ENCODE measurements at regions not wholly inside any gene's neighbourhood (a gene's known extent, or its start where the extent isn't known, plus 50 kb on each side); places are given as distances from the start of the nearest gene placed in this dataset.
A peak's percentile ranks its signal among the peaks of the same experiment; 100 is the strongest.
"Not testable (repeated sequence)": the region's sequence is repeated elsewhere in the genome, so short reads cannot be mapped to it uniquely, and the experiment has no call there.

- peak overlapping the region in 1 of 4 donors; percentile 25 for H3K4me3 Mint-ChIP-seq
- not testable (repeated sequence) for H3K36me3 Mint-ChIP-seq, H3K9me3 Mint-ChIP-seq, H3K4me1 Mint-ChIP-seq, H3K27ac Mint-ChIP-seq, H3K27me3 Mint-ChIP-seq
Observed at GRCh38 chr1:121538148-121538547, 353.4 kb downstream of the SRGAP2C start.

- peaks cover 0 to 3% (median 0%) of the 10 kb centered on the region in 3 donors for H3K4me1 Mint-ChIP-seq
- no peak overlapping the region for H3K4me3 Mint-ChIP-seq
- H3K27ac Mint-ChIP-seq, result no peak overlapping the region
- no peaks in the 10 kb centered on the region for H3K27me3 Mint-ChIP-seq
- no peaks in the 10 kb centered on the region for H3K36me3 Mint-ChIP-seq
- H3K9me3 Mint-ChIP-seq, result no peaks in the 10 kb centered on the region
Observed at GRCh38 chr1:121538943-121539575, 354.3 kb downstream of the SRGAP2C start.

- H3K27ac Mint-ChIP-seq, H3K9me3 Mint-ChIP-seq, H3K4me1 Mint-ChIP-seq, H3K27me3 Mint-ChIP-seq, H3K4me3 Mint-ChIP-seq, H3K36me3 Mint-ChIP-seq: not testable (repeated sequence)
Observed at GRCh38 chr1:121543988-121544387, 359.2 kb downstream of the SRGAP2C start.

GRCh38 chr1:121544500-121544899, 359.7 kb downstream of the SRGAP2C start:
- peaks cover 2% of the 10 kb centered on the region for H3K27me3 Mint-ChIP-seq
- H3K4me1 Mint-ChIP-seq, result peaks cover 2 to 8% (median 5%) of the 10 kb centered on the region in 3 donors
- no peak overlapping the region for H3K4me3 Mint-ChIP-seq
- H3K27ac Mint-ChIP-seq, result no peak overlapping the region
- no peaks in the 10 kb centered on the region for H3K36me3 Mint-ChIP-seq
- peaks cover 2 to 7% (median 2%) of the 10 kb centered on the region in 3 donors for H3K9me3 Mint-ChIP-seq

- H3K36me3 Mint-ChIP-seq, H3K9me3 Mint-ChIP-seq, H3K4me3 Mint-ChIP-seq, H3K27me3 Mint-ChIP-seq, H3K27ac Mint-ChIP-seq: not testable (repeated sequence)
- peaks cover 7 to 14% (median 13%) of the 10 kb centered on the region in 3 donors for H3K4me1 Mint-ChIP-seq
Observed at GRCh38 chr1:121545899-121546298, 361.1 kb downstream of the SRGAP2C start.

- Mint-ChIP-seq H3K27me3 (peaks cover 2% of the 10 kb centered on the region), H3K36me3 (no peaks in the 10 kb centered on the region), H3K9me3 (peaks cover 2 to 7% (median 6%) of the 10 kb centered on the region in 3 donors), H3K4me3 (no peak overlapping the region), H3K4me1 (peaks cover 16 to 23% (median 21%) of the 10 kb centered on the region in 3 donors), H3K27ac (no peak overlapping the region)
Observed at GRCh38 chr1:121546830-121547591, 362.2 kb downstream of the SRGAP2C start.

- H3K36me3 Mint-ChIP-seq, H3K9me3 Mint-ChIP-seq, H3K4me3 Mint-ChIP-seq, H3K27me3 Mint-ChIP-seq, H3K27ac Mint-ChIP-seq: not testable (repeated sequence)
- peaks cover 23 to 28% (median 27%) of the 10 kb centered on the region in 3 donors for H3K4me1 Mint-ChIP-seq
Observed at GRCh38 chr1:121547726-121548125, 363.0 kb downstream of the SRGAP2C start.

- H3K4me3 Mint-ChIP-seq, result peak overlapping the region in 2 of 4 donors; percentile 19 to 42
- H3K27ac Mint-ChIP-seq, result peak overlapping the region in 2 of 3 donors; percentile 55 to 76
- H3K27me3 Mint-ChIP-seq, H3K36me3 Mint-ChIP-seq, H3K9me3 Mint-ChIP-seq: not testable (repeated sequence)
- peaks cover 22 to 29% (median 25%) of the 10 kb centered on the region in 3 donors for H3K4me1 Mint-ChIP-seq
Observed at GRCh38 chr1:121550817-121551216, 366.0 kb downstream of the SRGAP2C start.

GRCh38 chr1:121551491-121551890, 366.7 kb downstream of the SRGAP2C start:
- H3K27ac Mint-ChIP-seq, H3K9me3 Mint-ChIP-seq, H3K36me3 Mint-ChIP-seq, H3K27me3 Mint-ChIP-seq: not testable (repeated sequence)
- H3K4me3 Mint-ChIP-seq, result peak overlapping the region in 2 of 4 donors; percentile 19 to 42
- H3K4me1 Mint-ChIP-seq, result peaks cover 22 to 31% (median 25%) of the 10 kb centered on the region in 3 donors

GRCh38 chr1:121556560-121556959, 371.8 kb downstream of the SRGAP2C start:
- not testable (repeated sequence) for H3K27me3 Mint-ChIP-seq, H3K9me3 Mint-ChIP-seq, H3K27ac Mint-ChIP-seq, H3K4me3 Mint-ChIP-seq, H3K36me3 Mint-ChIP-seq
- H3K4me1 Mint-ChIP-seq, result peaks cover 11 to 15% (median 12%) of the 10 kb centered on the region in 3 donors

GRCh38 chr1:121558034-121558433, 373.3 kb downstream of the SRGAP2C start:
- not testable (repeated sequence) for H3K4me1 Mint-ChIP-seq, H3K27ac Mint-ChIP-seq, H3K9me3 Mint-ChIP-seq

GRCh38 chr1:121558514-121558913, 373.7 kb downstream of the SRGAP2C start:
- no peaks in the 10 kb centered on the region for H3K9me3 Mint-ChIP-seq
- no peaks in the 10 kb centered on the region for H3K27me3 Mint-ChIP-seq
- H3K27ac Mint-ChIP-seq, result no peak overlapping the region
- peaks cover 0 to 4% (median 0%) of the 10 kb centered on the region in 3 donors for H3K4me1 Mint-ChIP-seq
- no peak overlapping the region for H3K4me3 Mint-ChIP-seq
- peaks cover 1% of the 10 kb centered on the region for H3K36me3 Mint-ChIP-seq

More at GRCh38 chr1:121558034-121558433, 373.3 kb downstream of the SRGAP2C start:
- not testable (repeated sequence) for H3K27me3 Mint-ChIP-seq, H3K4me3 Mint-ChIP-seq, H3K36me3 Mint-ChIP-seq

- Mint-ChIP-seq H3K27me3 (no peaks in the 10 kb centered on the region), H3K36me3 (peaks cover 1% of the 10 kb centered on the region), H3K4me1 (no peaks in the 10 kb centered on the region), H3K27ac (no peak overlapping the region), H3K9me3 (no peaks in the 10 kb centered on the region), H3K4me3 (no peak overlapping the region)
Observed at GRCh38 chr1:121566346-121566745, 381.6 kb downstream of the SRGAP2C start.

GRCh38 chr1:121569428-121569827, 384.7 kb downstream of the SRGAP2C start:
- Mint-ChIP-seq H3K27me3 (no peaks in the 10 kb centered on the region), H3K27ac (no peak overlapping the region), H3K4me1 (no peaks in the 10 kb centered on the region), H3K9me3 (no peaks in the 10 kb centered on the region), H3K4me3 (no peak overlapping the region), H3K36me3 (peaks cover 1% of the 10 kb centered on the region)

- not testable (repeated sequence) for H3K4me1 Mint-ChIP-seq, H3K27ac Mint-ChIP-seq, H3K36me3 Mint-ChIP-seq, H3K27me3 Mint-ChIP-seq, H3K9me3 Mint-ChIP-seq, H3K4me3 Mint-ChIP-seq
Observed at GRCh38 chr1:121573881-121574504, 389.2 kb downstream of the SRGAP2C start.

GRCh38 chr1:121574505-121574899, 389.7 kb downstream of the SRGAP2C start:
- H3K9me3 Mint-ChIP-seq, H3K27me3 Mint-ChIP-seq, H3K27ac Mint-ChIP-seq, H3K4me1 Mint-ChIP-seq, H3K4me3 Mint-ChIP-seq, H3K36me3 Mint-ChIP-seq: not testable (repeated sequence)
